Activated naive CD4-positive, alpha-beta T cell treated with anti-CD3 and anti-CD28 coated beads, Interleukin-2, amount 50 U/mL, for 72 hours (primary cell): ENCODE measurements at regions not wholly inside any gene's neighbourhood (a gene's known extent, or its start where the extent isn't known, plus 50 kb on each side); places are given as distances from the start of the nearest gene placed in this dataset.
"Not testable (repeated sequence)": the region's sequence is repeated elsewhere in the genome, so short reads cannot be mapped to it uniquely, and the experiment has no call there.

ENCODE experiments used
- ATAC-seq, 2 donors: fragments of 150-1000 bp; cut with Tn5 transposase; 2 replicates each; pipeline ENCODE4 v1.10.0; 2021; ENCODE audit warnings: mild to moderate bottlenecking in 2 of 2, moderate library complexity in 2 of 2
- DNase-seq, 2 donors: peaks; one replicate each; pipeline ENCODE4 v3.0.0; 2021 to 2022; ENCODE audit warnings: low spot score in 2 of 2
- H3K27ac Mint-ChIP-seq, 2 donors: one replicate each; pipeline ENCODE4 v1.8.0; 2022; ENCODE audit warnings: mild to moderate bottlenecking in 2 of 2, mixed read lengths in 2 of 2
- H3K36me3 Mint-ChIP-seq, 2 donors: one replicate each; pipeline ENCODE4 v1.8.0; 2022; ENCODE audit warnings: mixed read lengths in 2 of 2
- H3K9me3 Mint-ChIP-seq, 2 donors: one replicate each; pipeline ENCODE4 v1.8.0; 2022; ENCODE audit warnings: mixed read lengths in 2 of 2

DNA sequence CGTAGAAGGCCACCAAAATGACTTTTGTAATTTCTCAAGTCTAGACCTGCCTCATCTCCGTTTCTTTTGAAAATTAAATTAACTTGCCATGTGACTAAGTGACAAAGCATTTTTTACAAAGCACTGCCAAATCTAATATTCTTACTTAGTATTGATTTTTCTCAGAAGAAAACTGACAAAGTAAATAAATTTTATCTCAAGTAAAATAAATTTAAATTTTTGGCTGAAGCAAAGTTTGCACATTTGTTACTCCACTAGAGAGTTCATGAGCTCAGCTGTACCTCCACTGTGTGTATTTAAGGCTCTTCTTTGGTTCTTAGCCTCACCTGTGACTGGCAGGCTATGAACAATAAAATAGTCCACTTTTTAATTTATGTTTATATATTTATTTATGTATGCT, 441.1 kb upstream of the PCDH10 start:
- DNase-seq (no peak), ATAC-seq (no peak)
- H3K9me3 Mint-ChIP-seq: peaks cover 4 to 11% of the 10 kb centered on the region in 2 donors
- no peak overlapping the region for H3K27ac Mint-ChIP-seq
- H3K36me3 Mint-ChIP-seq: no peaks in the 10 kb centered on the region

DNA sequence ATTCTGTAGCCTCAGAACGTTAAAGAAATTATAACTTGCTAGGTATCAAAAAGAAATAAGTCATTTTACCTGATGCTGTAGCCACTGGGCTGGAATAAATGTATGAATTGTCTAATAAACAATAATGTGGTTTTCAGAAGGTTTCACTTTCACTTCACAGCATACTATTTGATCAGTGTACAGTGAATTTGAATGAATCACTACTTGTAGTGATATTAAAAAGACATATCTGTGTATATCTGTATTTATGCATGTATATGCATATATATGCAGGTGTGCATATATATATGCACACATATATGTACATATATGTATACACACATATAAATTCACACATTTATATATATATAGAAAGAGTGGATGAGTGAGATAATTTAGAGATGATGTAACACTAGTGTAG, 440.0 kb upstream of the PCDH10 start:
- peaks cover 4 to 15% of the 10 kb centered on the region in 2 donors for H3K9me3 Mint-ChIP-seq
- no peak overlapping the region for H3K27ac Mint-ChIP-seq
- DNase-seq (no peak), ATAC-seq (no peak)
- H3K36me3 Mint-ChIP-seq: no peaks in the 10 kb centered on the region

DNA sequence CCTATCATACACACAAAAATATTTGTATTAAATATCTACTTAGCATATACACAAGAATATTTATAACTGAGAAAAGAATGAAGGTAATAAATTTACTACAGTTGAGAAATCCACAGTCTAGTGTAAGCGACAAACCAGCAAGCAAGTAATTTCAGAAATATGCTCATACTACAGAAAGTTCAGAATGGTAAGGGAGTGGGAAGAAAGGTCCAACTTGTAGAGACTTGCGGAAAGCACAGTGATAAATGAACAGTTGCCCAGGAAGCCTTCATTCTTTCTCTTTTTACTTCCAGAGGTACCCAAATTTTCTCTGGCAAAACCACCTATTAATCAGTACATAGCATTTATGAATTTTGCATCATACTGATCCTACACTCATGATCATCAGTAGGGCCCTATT, 438.1 kb upstream of the PCDH10 start:
- no peaks in the 10 kb centered on the region for H3K36me3 Mint-ChIP-seq
- H3K27ac Mint-ChIP-seq: no peak overlapping the region
- DNase-seq (no peak), ATAC-seq (no peak)
- H3K9me3 Mint-ChIP-seq: peaks cover 4 to 15% of the 10 kb centered on the region in 2 donors

DNA sequence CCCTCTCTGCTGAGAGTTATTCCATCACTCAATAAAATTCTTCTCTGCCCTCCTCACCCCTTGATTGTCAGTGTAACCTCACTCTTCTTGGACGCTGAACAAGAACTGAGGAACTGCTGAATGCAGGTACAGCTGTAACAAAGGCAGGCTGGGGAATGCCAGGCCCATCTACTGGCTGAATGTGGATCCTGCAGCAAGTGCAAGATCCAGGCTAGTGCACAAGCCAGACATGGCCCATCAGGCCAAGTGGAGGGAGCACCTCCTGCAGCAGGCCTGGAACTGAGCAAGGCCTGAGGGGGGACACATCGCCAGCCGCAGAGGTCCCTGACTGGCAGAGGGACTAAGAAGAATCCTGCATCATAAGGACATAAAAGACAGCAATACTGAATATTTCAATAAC, 411.8 kb upstream of the PCDH10 start:
- Mint-ChIP-seq H3K36me3 (no peaks in the 10 kb centered on the region), H3K27ac (no peak overlapping the region), H3K9me3 (peaks cover 9 to 11% of the 10 kb centered on the region in 2 donors)
- ATAC-seq: no peak
- DNase-seq: no peak

GRCh38 chr4:132759199-132759780, 389.8 kb upstream of the PCDH10 start:
- H3K27ac Mint-ChIP-seq: no peak overlapping the region
- H3K36me3 Mint-ChIP-seq: no peaks in the 10 kb centered on the region
- DNase-seq: no peak
- ATAC-seq: no peak
- H3K9me3 Mint-ChIP-seq: peaks cover 5 to 9% of the 10 kb centered on the region in 2 donors

GRCh38 chr4:132763465-132763864, 385.6 kb upstream of the PCDH10 start:
- Mint-ChIP-seq H3K36me3 (no peaks in the 10 kb centered on the region), H3K9me3 (peaks cover 9 to 12% of the 10 kb centered on the region in 2 donors), H3K27ac (peak overlapping the region in 1 of 2 donors; percentile 74)
- DNase-seq (no peak), ATAC-seq (no peak)

DNA sequence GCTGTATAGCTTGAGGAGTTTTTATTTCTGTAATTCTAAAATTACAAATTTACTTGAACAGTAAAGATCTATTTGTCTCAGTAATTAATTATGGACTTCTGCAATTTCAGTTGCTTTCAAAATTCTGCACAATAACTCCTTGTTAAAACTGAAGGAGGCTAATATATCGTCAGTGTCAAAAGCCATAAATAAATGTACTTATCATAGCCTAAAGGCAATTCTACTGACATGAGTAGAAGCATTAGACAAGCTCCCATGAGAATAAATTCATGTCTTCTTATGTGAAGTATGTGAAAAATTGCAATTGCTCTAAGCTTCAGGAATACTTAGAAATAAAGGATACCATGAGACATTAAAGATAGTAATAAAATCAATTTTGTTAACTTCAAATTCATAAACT, 381.2 kb upstream of the PCDH10 start:
- DNase-seq (no peak), ATAC-seq (no peak)
- Mint-ChIP-seq H3K27ac (no peak overlapping the region), H3K9me3 (peaks cover 12 to 18% of the 10 kb centered on the region in 2 donors), H3K36me3 (no peaks in the 10 kb centered on the region)

DNA sequence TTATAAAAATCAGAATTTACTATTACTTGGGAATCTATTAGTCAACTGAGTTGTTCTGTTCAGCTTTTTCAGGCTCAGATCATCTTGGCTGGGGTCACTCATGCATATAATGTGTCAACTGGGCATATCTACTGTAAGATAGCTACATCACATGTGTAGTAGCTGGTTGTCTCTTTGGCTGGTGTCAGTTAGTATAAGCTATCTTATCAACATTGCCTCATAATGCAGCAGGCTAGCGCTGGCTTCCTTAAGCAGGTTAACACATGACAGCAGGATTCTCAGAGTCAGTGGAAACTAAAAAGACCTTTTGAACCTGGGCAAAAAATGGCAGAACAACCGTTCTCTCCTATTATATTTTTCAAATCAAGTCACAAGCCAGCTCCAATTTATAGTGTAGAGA, 378.3 kb upstream of the PCDH10 start:
- peaks cover 12 to 19% of the 10 kb centered on the region in 2 donors for H3K9me3 Mint-ChIP-seq
- no peaks in the 10 kb centered on the region for H3K36me3 Mint-ChIP-seq
- ATAC-seq (no peak), DNase-seq (no peak)
- no peak overlapping the region for H3K27ac Mint-ChIP-seq

GRCh38 chr4:132792310-132792709, 356.8 kb upstream of the PCDH10 start:
- Mint-ChIP-seq H3K36me3 (no peaks in the 10 kb centered on the region), H3K9me3 (peaks cover 3 to 11% of the 10 kb centered on the region in 2 donors), H3K27ac (no peak overlapping the region)
- DNase-seq: no peak
- no peak for ATAC-seq

- Mint-ChIP-seq H3K9me3 (peaks cover 4 to 18% of the 10 kb centered on the region in 2 donors), H3K27ac (no peak overlapping the region), H3K36me3 (no peaks in the 10 kb centered on the region)
- no peak for ATAC-seq
- DNase-seq: no peak
These were observed 351.2 kb upstream of the PCDH10 start for GRCh38 chr4:132797856-132798255.

- ATAC-seq (no peak), DNase-seq (no peak)
- Mint-ChIP-seq H3K36me3 (no peaks in the 10 kb centered on the region), H3K27ac (no peak overlapping the region), H3K9me3 (peaks cover 7 to 13% of the 10 kb centered on the region in 2 donors)
These were observed 339.6 kb upstream of the PCDH10 start for GRCh38 chr4:132809298-132810032.

DNA sequence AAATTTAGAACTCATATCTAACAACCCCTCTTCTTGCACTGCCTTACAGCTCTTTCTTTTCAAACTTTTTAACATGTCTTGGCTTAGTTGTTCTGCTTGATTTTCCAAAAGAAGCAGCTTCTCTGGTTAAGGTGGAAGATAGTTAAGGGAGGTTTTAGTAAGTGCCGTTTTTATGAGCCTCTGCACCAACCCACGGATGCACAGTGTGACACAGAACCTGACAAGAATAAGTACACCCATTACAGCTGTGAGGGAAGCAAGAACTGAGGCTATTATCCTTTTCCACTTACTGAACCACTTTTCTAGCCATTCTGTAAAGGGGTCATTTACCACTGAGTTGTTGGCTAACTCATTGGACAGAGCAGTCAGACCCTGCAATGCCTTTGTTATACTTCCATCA, 336.0 kb upstream of the PCDH10 start:
- H3K27ac Mint-ChIP-seq, DNase-seq, ATAC-seq, H3K36me3 Mint-ChIP-seq: not testable (repeated sequence)
- H3K9me3 Mint-ChIP-seq: peaks cover 9 to 18% of the 10 kb centered on the region in 2 donors

GRCh38 chr4:132818091-132818490, 331.0 kb upstream of the PCDH10 start:
- no peak for ATAC-seq
- H3K36me3 Mint-ChIP-seq: no peaks in the 10 kb centered on the region
- H3K27ac Mint-ChIP-seq: no peak overlapping the region
- H3K9me3 Mint-ChIP-seq: peaks cover 13 to 14% of the 10 kb centered on the region in 2 donors
- no peak for DNase-seq

DNA sequence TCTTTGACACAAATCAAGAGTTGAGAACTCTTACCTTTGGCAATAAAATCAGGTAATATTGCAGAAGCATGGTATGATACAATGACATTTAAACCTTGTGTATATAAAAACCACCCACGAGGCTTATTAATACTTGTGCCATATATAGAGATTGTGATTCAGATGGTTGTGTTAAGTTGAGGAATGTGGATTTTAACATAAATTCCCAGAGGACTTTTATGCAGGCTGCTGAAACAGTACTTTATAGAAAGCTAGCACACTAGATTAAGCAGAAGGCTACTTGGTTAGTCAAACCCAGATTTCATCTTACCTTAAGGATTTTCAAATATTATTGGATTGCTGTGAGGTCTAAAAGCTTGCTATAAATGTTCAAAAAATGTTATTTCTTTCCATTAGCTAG, 325.7 kb upstream of the PCDH10 start:
- DNase-seq: no peak
- peaks cover 9 to 20% of the 10 kb centered on the region in 2 donors for H3K9me3 Mint-ChIP-seq
- no peak for ATAC-seq
- no peak overlapping the region for H3K27ac Mint-ChIP-seq
- H3K36me3 Mint-ChIP-seq: no peaks in the 10 kb centered on the region

GRCh38 chr4:132824761-132825160, 324.3 kb upstream of the PCDH10 start:
- ATAC-seq: no peak
- no peaks in the 10 kb centered on the region for H3K36me3 Mint-ChIP-seq

DNA sequence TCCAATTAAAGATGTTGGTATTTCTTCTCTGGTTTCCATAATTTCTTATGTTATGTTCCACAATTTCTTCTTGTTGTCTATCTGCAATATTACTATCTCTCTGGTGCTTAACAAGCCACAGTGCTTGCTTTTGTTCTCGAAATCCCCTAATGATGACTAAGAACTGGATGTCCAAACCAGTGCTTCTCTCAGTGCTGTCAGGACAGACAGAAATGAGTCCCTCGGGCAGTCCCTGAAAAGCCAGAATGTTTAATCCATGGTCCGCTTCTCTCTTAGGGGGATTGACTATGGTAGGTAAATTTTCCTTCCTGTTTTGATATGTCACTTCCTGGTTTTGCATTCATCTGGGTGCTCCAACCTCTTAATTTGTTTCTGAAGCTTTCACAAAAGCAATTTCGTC, 321.6 kb upstream of the PCDH10 start:
- Mint-ChIP-seq H3K36me3 (no peaks in the 10 kb centered on the region), H3K9me3 (peaks cover 13 to 17% of the 10 kb centered on the region in 2 donors), H3K27ac (no peak overlapping the region)
- no peak for ATAC-seq
- DNase-seq: no peak

More at GRCh38 chr4:132824761-132825160, 324.3 kb upstream of the PCDH10 start:
- H3K9me3 Mint-ChIP-seq: peaks cover 13 to 22% of the 10 kb centered on the region in 2 donors
- no peak overlapping the region for H3K27ac Mint-ChIP-seq
- DNase-seq: no peak

GRCh38 chr4:132838244-132838643, 310.9 kb upstream of the PCDH10 start:
- Mint-ChIP-seq H3K36me3 (peaks cover 0 to 13% of the 10 kb centered on the region in 2 donors), H3K9me3 (peaks cover 20 to 24% of the 10 kb centered on the region in 2 donors), H3K27ac (no peak overlapping the region)
- DNase-seq (no peak), ATAC-seq (no peak)

DNA sequence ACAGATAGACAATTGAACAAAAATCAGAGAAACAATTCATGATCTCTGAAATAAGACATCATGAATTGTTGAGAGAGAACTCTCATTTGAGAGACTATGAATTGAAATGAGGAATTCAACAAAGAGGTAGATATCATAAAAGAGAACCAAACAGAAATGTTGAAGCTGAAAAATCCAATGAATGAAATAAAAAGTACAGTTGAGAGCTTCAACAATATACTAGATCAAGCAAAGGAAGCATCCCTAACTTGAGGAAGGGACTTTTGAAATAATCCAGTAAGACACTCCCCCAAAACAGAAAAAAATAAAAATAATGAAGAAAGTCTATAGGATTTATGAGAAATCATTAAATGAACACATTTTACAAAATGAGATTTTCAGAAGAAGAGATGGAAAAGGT, 310.0 kb upstream of the PCDH10 start:
- H3K27ac Mint-ChIP-seq: no peak overlapping the region
- peaks cover 0 to 17% of the 10 kb centered on the region in 2 donors for H3K36me3 Mint-ChIP-seq
- ATAC-seq (no peak), DNase-seq (no peak)
- peaks cover 20 to 28% of the 10 kb centered on the region in 2 donors for H3K9me3 Mint-ChIP-seq
